ENCODE measurements at regions not wholly inside any gene's neighbourhood (a gene's known extent, or its start where the extent isn't known, plus 50 kb on each side); places are given as distances from the start of the nearest gene placed in this dataset.

DNA sequence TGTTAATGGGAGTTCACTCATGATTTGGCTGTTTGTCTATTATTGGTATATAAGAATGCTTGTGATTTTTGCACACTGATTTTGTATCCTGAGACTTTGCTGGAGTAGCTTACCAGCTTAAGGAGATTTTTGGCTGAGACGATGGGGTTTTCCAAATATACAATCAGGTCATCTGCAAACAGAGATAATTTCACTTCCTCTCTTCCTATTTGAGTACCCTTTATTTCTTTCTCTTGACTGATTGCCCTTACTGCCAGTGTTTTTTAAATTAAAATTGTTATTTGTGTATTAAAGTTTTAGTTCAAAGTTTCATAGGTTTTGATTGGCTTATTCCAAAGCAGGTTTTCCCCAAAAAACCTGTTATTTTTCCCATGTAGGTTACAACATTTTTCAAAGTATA is 390.5 kb upstream of the RBMS3 start:
- H3K27ac ChIP-seq: no peak overlapping the region
- TF ChIP-seq ZFX (IDR thresholded peaks at IDR 0.05) (no peak), CTCF (conservative IDR thresholded peaks at IDR 0.05) (no peak)

DNA sequence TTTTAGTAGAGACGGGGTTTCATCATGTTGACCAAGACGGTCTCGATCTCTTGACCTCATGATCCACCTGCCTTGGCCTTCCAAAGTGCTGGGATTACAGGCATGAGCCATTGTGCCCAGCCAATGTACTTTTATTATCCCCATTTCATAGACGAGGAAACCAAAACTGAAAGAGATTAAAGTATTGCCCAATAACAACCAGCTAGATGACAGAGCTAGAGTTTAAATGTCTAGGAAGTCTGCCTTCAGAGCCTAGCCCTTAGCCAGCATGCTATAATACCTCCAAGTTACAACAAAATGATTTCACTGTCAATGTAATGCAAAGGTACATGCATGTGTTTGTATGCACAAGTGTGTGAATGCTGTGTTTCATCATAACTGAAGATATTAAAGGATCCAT is 389.4 kb upstream of the RBMS3 start:
- no peak overlapping the region for H3K27ac ChIP-seq
- TF ChIP-seq ZFX (IDR thresholded peaks at IDR 0.05) (no peak), CTCF (conservative IDR thresholded peaks at IDR 0.05) (no peak)

DNA sequence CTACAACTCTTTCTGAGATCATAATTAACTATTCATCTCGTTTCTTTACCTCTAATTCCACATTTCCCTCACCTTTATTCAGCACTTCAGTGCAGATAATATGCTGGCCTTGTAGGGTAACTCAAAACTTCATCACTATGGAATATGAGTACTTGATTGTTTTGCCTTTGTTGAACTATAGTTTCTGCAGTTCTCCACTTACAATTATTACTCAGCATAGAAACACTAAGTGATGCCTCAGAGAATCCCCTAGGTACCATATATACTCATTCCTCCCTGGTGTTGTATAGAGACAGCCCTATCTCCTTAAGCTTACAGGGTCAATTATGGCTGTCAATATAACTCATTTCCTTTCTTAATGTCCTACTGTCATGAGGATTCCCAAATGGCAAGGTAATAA is 380.6 kb upstream of the RBMS3 start:
- H3K27ac ChIP-seq: no peak overlapping the region
- no peak for TF ChIP-seq CTCF (conservative IDR thresholded peaks at IDR 0.05)

GRCh38 chr3:28901018-28901417 is 379.9 kb upstream of the RBMS3 start:
- H3K27ac ChIP-seq: no peak overlapping the region
- TF ChIP-seq ZFX (IDR thresholded peaks at IDR 0.05): no peak
- no peak for TF ChIP-seq CTCF (conservative IDR thresholded peaks at IDR 0.05)

GRCh38 chr3:28903171-28903601 is 377.7 kb upstream of the RBMS3 start:
- TF ChIP-seq CTCF (conservative IDR thresholded peaks at IDR 0.05): no peak
- no peak for TF ChIP-seq ZFX (IDR thresholded peaks at IDR 0.05)
- no peak overlapping the region for H3K27ac ChIP-seq

GRCh38 chr3:28905798-28906197 is 375.1 kb upstream of the RBMS3 start:
- H3K27ac ChIP-seq: no peak overlapping the region
- TF ChIP-seq ZFX (IDR thresholded peaks at IDR 0.05): no peak
- no peak for TF ChIP-seq CTCF (conservative IDR thresholded peaks at IDR 0.05)

DNA sequence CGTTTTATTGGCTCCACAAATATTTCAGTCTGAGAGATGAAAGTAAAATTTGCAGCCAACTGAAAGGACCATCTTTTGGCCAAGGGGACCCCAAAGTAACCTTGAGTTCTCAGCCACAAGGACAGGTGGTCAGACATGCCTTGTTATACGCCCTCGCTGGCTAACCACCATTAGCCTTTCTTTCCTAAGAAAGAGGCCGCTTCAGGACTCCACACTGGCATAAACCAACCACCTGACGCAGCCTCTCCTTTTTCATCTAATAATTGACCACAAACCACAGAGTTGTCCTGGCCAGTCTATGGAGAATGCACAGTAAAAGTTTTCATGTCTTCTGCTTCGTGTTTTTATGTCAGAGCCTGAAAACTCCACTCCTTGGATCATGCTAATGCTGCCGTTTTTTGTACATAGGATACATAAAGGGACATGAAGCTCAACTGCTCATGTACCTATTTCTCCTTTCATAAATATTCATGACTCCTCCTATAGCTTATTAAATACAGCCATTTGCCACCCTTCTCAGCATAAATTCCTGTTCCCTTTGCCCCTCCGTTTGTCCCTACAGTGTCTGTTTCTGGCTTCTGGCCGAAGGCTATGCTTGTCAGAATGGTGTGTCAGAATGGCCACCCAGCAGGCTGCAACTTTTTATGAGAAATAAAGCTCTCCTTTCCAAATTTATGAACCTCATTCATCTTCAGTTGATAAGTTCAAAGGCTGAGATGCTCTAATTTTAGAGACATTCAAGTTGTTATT is 374.1 kb upstream of the RBMS3 start:
- no peak overlapping the region for H3K27ac ChIP-seq
- TF ChIP-seq ZFX (IDR thresholded peaks at IDR 0.05) (no peak), CTCF (conservative IDR thresholded peaks at IDR 0.05) (no peak)
